Panc1 (cell line): ENCODE measurements at regions not wholly inside any gene's neighbourhood (a gene's known extent, or its start where the extent isn't known, plus 50 kb on each side); places are given as distances from the start of the nearest gene placed in this dataset.

Experiments
- ATAC-seq: fragments of 200-7000 bp; cut with Tn5 transposase; 2 replicates; pipeline ENCODE4 v1.9.1; 2020; ENCODE audit warnings: mild to moderate bottlenecking, moderate library complexity
- BruUV-seq: library from RNA; stranded (reverse); fragments of 400-500 nt; replicated peaks from 2 replicates; lab custom pipeline; 2021; lab: Mats Ljungman, UMichigan
- CTCF ChIA-PET: fragments of 300-600 bp; sonication (Branson Sonifier 250); formaldehyde crosslinking; loops from one replicate; lab custom pipeline; 2022; ENCODE audit warnings: antibody characterized with exemption; lab: Charles Lee
- POLR2A ChIA-PET: fragments of 300-600 bp; sonication (Branson Sonifier 250); formaldehyde crosslinking; loops from one replicate; lab custom pipeline; 2022; ENCODE audit warnings: antibody characterized with exemption; lab: Charles Lee
- DNase-seq: peaks from one replicate; pipeline ENCODE4 v3.0.0-alpha.2; 2010; ENCODE audit warnings: low read depth, low spot score
- H3K27ac ChIP-seq: 2 replicates; pipeline ENCODE4 v1.5.1; 2011; ENCODE audit warnings: mild to moderate bottlenecking, low read length, inconsistent platforms
- H3K27me3 ChIP-seq: fragments of 200-500 bp; sonication (Bioruptor generic); 2 replicates; pipeline ENCODE4 v1.6.0; 2014; ENCODE audit warnings: low read length, inconsistent platforms; ENCODE audit not compliant: control insufficient read depth, insufficient read depth
- H3K36me3 ChIP-seq: fragments of 200-500 bp; sonication (Bioruptor generic); 2 replicates; pipeline ENCODE4 v1.5.1; 2014; ENCODE audit warnings: inconsistent platforms, mild to moderate bottlenecking, low read length, moderate library complexity; ENCODE audit not compliant: control insufficient read depth, insufficient read depth
- H3K4me1 ChIP-seq: 2 replicates; pipeline ENCODE4 v1.5.1; 2011; ENCODE audit warnings: inconsistent platforms, mild to moderate bottlenecking, low read length, moderate library complexity; ENCODE audit not compliant: control insufficient read depth, insufficient read depth
- H3K4me3 ChIP-seq, 2 experiments: 2 replicates each; pipeline ENCODE4 v1.5.1; 2011 to 2012; ENCODE audit warnings: low read depth in 2 of 2, low read length in 2 of 2, mild to moderate bottlenecking in 2 of 2, inconsistent platforms in 1 of 2, moderate library complexity in 1 of 2
- H3K9me3 ChIP-seq: fragments of 200-500 bp; sonication (Bioruptor generic); 2 replicates; pipeline ENCODE4 v1.5.1; 2014; ENCODE audit warnings: low read depth, mild to moderate bottlenecking, inconsistent platforms, low read length, moderate library complexity; ENCODE audit not compliant: control insufficient read depth, insufficient read depth
- CTCF ChIP-seq: fragments of 450-650 bp; IDR thresholded peaks from 2 replicates; pipeline ENCODE4 v1.5.1; 2017; ENCODE audit warnings: mild to moderate bottlenecking
- POLR2AphosphoS5 ChIP-seq: IDR thresholded peaks from 2 replicates; pipeline ENCODE4 v1.6.1; 2012; ENCODE audit warnings: mild to moderate bottlenecking, low read depth, low read length, moderate library complexity
- REST ChIP-seq, 2 experiments: IDR thresholded peaks; 2 replicates each; pipeline ENCODE4 v1.6.1; 2011 to 2012; ENCODE audit warnings: low read depth in 2 of 2, control low read depth in 1 of 2, low read length in 1 of 2, mild to moderate bottlenecking in 1 of 2, moderate library complexity in 1 of 2; ENCODE audit not compliant: insufficient read depth in 1 of 2
- SIN3A ChIP-seq: IDR thresholded peaks from 2 replicates; pipeline ENCODE4 v1.6.1; 2012; ENCODE audit warnings: low read depth, mild to moderate bottlenecking, low read length, moderate library complexity, borderline replicate concordance; ENCODE audit not compliant: insufficient read depth
- TCF7L2 ChIP-seq: IDR thresholded peaks from 2 replicates; pipeline ENCODE4 v1.6.1; 2011; ENCODE audit warnings: mild to moderate bottlenecking, low read depth, low read length, inconsistent platforms
- in situ Hi-C: cut with HindIII; loops from 2 replicates; pipeline ENCODE4 v1.10.0; 2016; ENCODE audit warnings: low sequenced_read_pairs, low pct_unique_long_range_greater_than_20kb
- intact Hi-C: fragments of 100-400 bp; cut with micrococcal nuclease; formaldehyde crosslinking; loops from one replicate; pipeline ENCODE4 v1.10.0; 2022; ENCODE audit not compliant: unreplicated experiment

- TF ChIP-seq TCF7L2 (no peak), SIN3A (no peak), POLR2AphosphoS5 (no peak), CTCF (no peak), REST (IDR thresholded peaks at IDR 0.05; ENCODE audit: insufficient read depth in 1 of 2, low read depth in 2 of 2, low read length in 1 of 2) (no peak)
- H3K36me3 ChIP-seq, result no peaks in the 10 kb centered on the region
- no TSS peak for BruUV-seq
- ChIA-PET POLR2A (no interaction called here), CTCF (no interaction called here)
- intact Hi-C loops (no loop called here), in situ Hi-C loops (no loop called here)
- no peak overlapping the region for H3K4me3 ChIP-seq
- H3K27me3 ChIP-seq, result no peaks in the 10 kb centered on the region
- no peak overlapping the region for H3K27ac ChIP-seq
- no peaks in the 10 kb centered on the region for H3K4me1 ChIP-seq
- no peak for ATAC-seq
- no peaks in the 10 kb centered on the region for H3K9me3 ChIP-seq
- DNase-seq, result peak; percentile 64
Observed at GRCh38 chr18:42545825-42546224, 569.7 kb downstream of the RIT2 start.

- ChIA-PET POLR2A (no interaction called here), CTCF (no interaction called here)
- H3K4me1 ChIP-seq, result no peaks in the 10 kb centered on the region
- H3K36me3 ChIP-seq, result no peaks in the 10 kb centered on the region
- H3K27me3 ChIP-seq, result no peaks in the 10 kb centered on the region
- H3K27ac ChIP-seq, result no peak overlapping the region
- H3K4me3 ChIP-seq, result no peak overlapping the region
- DNase-seq (no peak), ATAC-seq (no peak)
- no peaks in the 10 kb centered on the region for H3K9me3 ChIP-seq
- no TSS peak for BruUV-seq
- intact Hi-C loops, result no loop called here
- TF ChIP-seq TCF7L2 (no peak), REST (IDR thresholded peaks at IDR 0.05; ENCODE audit: insufficient read depth in 1 of 2, low read depth in 2 of 2, low read length in 1 of 2) (no peak), POLR2AphosphoS5 (no peak), CTCF (no peak), SIN3A (no peak)
- in situ Hi-C loops, result no loop called here
Observed at GRCh38 chr18:42548493-42548892, 567.0 kb downstream of the RIT2 start.
